SK-N-SH treated with all-trans-retinoic acid at 6 μM for 48 hours (cell line): ENCODE measurements at regions not wholly inside any gene's neighbourhood (a gene's known extent, or its start where the extent isn't known, plus 50 kb on each side); places are given as distances from the start of the nearest gene placed in this dataset.
"Not testable (repeated sequence)": the region's sequence is repeated elsewhere in the genome, so short reads cannot be mapped to it uniquely, and the experiment has no call there.

Experiments
- PPARA ChIP-seq: fragments of 250-450 bp; sonication (Bioruptor Pico); IDR thresholded peaks from 2 replicates; pipeline ENCODE4 v1.5.0; 2020; ENCODE audit warnings: mild to moderate bottlenecking, borderline replicate concordance
- RARB ChIP-seq: fragments of 250-450 bp; sonication (Bioruptor Pico); IDR thresholded peaks from 2 replicates; pipeline ENCODE4 v1.8.0; 2021; ENCODE audit warnings: mild to moderate bottlenecking, moderate library complexity
- ZFP30 ChIP-seq: fragments of 450-650 bp; formaldehyde crosslinking; IDR thresholded peaks from 2 replicates; pipeline ENCODE4 v1.5.0; 2022; ENCODE audit warnings: mild to moderate bottlenecking, moderate library complexity
- TF ChIP-seq, protein P1 (sequence below): fragments of 250-450 bp; sonication (Bioruptor Pico); IDR thresholded peaks from 2 replicates; pipeline ENCODE4 v1.8.0; 2020; ENCODE audit warnings: mild to moderate bottlenecking, moderate library complexity, borderline replicate concordance

DNA sequence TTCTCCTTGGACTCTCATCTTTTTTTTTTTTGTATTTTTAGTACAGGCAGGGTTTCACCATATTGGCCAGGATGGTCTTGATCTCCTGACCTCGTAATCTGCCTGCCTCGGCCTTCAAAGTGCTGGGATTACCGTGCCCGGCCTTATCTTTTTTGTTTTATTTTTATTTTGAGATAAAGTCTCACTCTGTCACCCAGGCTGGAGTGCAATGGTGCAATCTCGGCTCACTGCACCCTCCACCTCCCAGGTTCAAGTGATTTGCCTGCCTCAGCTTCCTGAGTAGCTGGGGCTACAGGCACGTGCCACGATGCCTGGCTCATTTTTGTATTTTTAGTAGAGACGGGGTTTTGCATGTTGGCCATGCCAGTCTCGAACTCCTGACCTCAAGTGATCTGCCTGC is 86.0 kb downstream of the EBLN2 start:
- not testable (repeated sequence) for TF ChIP-seq ZFP30 (CRISPR knock-in tag); RARB; PPARA (CRISPR knock-in tag)
- TF ChIP-seq, protein P1, sequence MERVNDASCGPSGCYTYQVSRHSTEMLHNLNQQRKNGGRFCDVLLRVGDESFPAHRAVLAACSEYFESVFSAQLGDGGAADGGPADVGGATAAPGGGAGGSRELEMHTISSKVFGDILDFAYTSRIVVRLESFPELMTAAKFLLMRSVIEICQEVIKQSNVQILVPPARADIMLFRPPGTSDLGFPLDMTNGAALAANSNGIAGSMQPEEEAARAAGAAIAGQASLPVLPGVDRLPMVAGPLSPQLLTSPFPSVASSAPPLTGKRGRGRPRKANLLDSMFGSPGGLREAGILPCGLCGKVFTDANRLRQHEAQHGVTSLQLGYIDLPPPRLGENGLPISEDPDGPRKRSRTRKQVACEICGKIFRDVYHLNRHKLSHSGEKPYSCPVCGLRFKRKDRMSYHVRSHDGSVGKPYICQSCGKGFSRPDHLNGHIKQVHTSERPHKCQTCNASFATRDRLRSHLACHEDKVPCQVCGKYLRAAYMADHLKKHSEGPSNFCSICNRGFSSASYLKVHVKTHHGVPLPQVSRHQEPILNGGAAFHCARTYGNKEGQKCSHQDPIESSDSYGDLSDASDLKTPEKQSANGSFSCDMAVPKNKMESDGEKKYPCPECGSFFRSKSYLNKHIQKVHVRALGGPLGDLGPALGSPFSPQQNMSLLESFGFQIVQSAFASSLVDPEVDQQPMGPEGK (CRISPR knock-in tag) = not testable (repeated sequence)
